GM12892 (cell line): ENCODE measurements at regions not wholly inside any gene's neighbourhood (a gene's known extent, or its start where the extent isn't known, plus 50 kb on each side); places are given as distances from the start of the nearest gene placed in this dataset.

Source experiments
- POLR2A ChIP-seq: IDR thresholded peaks from 2 replicates; pipeline ENCODE4 v1.6.1; 2011; ENCODE audit warnings: low read depth, low read length, control low read depth
- POLR2AphosphoS5 ChIP-seq: IDR thresholded peaks from 2 replicates; pipeline ENCODE4 v1.6.1; 2011; ENCODE audit warnings: low read depth, low read length, control low read depth
- TAF1 ChIP-seq: IDR thresholded peaks from 2 replicates; pipeline ENCODE4 v1.6.1; 2011; ENCODE audit warnings: low read depth, mild to moderate bottlenecking, control low read depth, low read length, borderline replicate concordance

DNA sequence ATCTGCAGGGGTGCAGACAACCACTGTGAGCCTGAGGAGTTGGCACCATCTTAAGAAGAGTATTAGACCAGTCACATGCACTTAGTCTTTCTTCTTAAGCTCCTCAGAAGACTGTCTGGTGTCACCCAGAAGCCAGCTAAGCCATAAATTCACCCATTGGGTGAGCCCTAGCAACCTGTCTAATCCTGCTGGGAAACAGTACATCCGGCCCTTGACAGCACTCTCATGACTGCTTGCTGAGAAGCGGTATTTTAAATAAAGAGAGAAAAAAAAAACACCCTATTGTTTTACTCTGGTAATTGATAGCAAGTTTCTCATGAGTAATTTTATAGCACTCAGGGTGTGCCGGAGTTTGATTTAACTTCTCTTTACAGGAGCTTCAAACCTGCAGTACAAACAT lies 134.7 kb downstream of the SOX9 start:
- no peak for TF ChIP-seq POLR2A
- TF ChIP-seq TAF1, result no peak
- TF ChIP-seq POLR2AphosphoS5, result no peak
